WI38 (cell line): ENCODE measurements at regions not wholly inside any gene's neighbourhood (a gene's known extent, or its start where the extent isn't known, plus 50 kb on each side); places are given as distances from the start of the nearest gene placed in this dataset.

Experiments used
- H3K4me3 ChIP-seq: 2 replicates; pipeline ENCODE4 v1.5.1; 2011; ENCODE audit warnings: low read depth, mild to moderate bottlenecking, control low read depth, low read length
- TF ChIP-seq, protein P1 (sequence below): IDR thresholded peaks from 2 replicates; pipeline ENCODE4 v1.5.1; 2012; ENCODE audit warnings: low read depth, mild to moderate bottlenecking, control low read depth, low read length

DNA sequence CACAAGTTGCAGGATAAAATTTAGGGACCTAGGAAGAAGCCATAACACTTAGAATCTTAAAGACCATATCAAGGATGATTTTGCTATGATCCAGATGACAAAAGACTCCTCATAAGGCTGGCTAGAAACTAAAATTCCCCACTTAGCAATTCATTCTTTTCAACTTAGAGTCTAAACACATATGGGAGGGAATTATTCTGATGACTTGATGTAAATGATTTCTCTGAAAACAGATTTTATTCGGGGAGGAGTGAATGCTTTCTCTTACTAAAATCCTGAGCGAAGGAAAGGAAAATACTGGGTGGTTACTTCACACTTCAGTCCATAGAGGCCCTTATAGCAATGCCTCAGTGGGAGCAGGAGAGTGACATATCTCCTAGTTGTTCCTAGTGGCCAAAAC lies 138.7 kb upstream of the SORCS1 start:
- no peak overlapping the region for H3K4me3 ChIP-seq
- TF ChIP-seq, protein P1, sequence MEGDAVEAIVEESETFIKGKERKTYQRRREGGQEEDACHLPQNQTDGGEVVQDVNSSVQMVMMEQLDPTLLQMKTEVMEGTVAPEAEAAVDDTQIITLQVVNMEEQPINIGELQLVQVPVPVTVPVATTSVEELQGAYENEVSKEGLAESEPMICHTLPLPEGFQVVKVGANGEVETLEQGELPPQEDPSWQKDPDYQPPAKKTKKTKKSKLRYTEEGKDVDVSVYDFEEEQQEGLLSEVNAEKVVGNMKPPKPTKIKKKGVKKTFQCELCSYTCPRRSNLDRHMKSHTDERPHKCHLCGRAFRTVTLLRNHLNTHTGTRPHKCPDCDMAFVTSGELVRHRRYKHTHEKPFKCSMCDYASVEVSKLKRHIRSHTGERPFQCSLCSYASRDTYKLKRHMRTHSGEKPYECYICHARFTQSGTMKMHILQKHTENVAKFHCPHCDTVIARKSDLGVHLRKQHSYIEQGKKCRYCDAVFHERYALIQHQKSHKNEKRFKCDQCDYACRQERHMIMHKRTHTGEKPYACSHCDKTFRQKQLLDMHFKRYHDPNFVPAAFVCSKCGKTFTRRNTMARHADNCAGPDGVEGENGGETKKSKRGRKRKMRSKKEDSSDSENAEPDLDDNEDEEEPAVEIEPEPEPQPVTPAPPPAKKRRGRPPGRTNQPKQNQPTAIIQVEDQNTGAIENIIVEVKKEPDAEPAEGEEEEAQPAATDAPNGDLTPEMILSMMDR = no peak

- no peak overlapping the region for H3K4me3 ChIP-seq
- TF ChIP-seq, protein P1 = no peak
These were observed 135.1 kb upstream of the SORCS1 start for GRCh38 chr10:107299606-107300005.

- TF ChIP-seq, protein P1 = no peak
- H3K4me3 ChIP-seq = no peak overlapping the region
These were observed 119.7 kb upstream of the SORCS1 start for GRCh38 chr10:107284187-107284586.

GRCh38 chr10:107280293-107280692 lies 115.8 kb upstream of the SORCS1 start:
- H3K4me3 ChIP-seq = no peak overlapping the region
- TF ChIP-seq, protein P1 = no peak

DNA sequence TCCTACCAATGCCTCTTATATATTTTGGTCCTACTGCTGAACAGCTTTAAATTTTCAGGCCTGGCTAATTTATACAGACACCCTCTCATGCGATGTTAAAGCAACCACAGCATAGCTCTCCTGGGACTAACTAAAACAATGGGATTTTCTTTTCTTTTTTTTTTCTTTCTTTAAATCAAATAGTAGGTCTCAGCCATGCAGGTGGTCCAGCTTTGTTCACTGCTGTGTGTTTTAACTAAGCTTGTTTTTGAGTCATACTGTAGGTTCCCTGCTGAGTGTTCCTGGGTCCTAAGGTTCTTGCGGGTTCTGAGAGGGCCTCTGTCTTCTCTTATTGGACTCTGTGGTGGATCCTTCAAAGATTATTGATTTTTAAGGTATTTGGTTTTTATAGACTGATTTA lies 113.1 kb upstream of the SORCS1 start:
- TF ChIP-seq, protein P1 = no peak
- no peak overlapping the region for H3K4me3 ChIP-seq

- TF ChIP-seq, protein P1 = no peak
- H3K4me3 ChIP-seq = no peak overlapping the region
These were observed 111.3 kb upstream of the SORCS1 start for GRCh38 chr10:107275806-107276205.

- no peak overlapping the region for H3K4me3 ChIP-seq
- TF ChIP-seq, protein P1 = no peak
These were observed 105.1 kb upstream of the SORCS1 start for GRCh38 chr10:107269626-107270025.
